WTC11 (cell line): ENCODE measurements at regions not wholly inside any gene's neighbourhood (a gene's known extent, or its start where the extent isn't known, plus 50 kb on each side); places are given as distances from the start of the nearest gene placed in this dataset.

ENCODE experiments used
- NFE2L1 ChIP-seq: sonication (generic); formaldehyde crosslinking; IDR thresholded peaks from 2 replicates; pipeline ENCODE4 v1.8.1; 2023; ENCODE audit warnings: missing genetic modification reagents
- TCF7 ChIP-seq: sonication (generic); formaldehyde crosslinking; IDR thresholded peaks from 2 replicates; pipeline ENCODE4 v1.8.0; 2022; ENCODE audit warnings: mild to moderate bottlenecking, low read depth, missing genetic modification reagents, moderate library complexity
- TF ChIP-seq, protein P1 (sequence below): fragments of 200-600 bp; IDR thresholded peaks from 2 replicates; pipeline ENCODE4 v1.8.0; 2022; ENCODE audit warnings: antibody characterized with exemption
- TF ChIP-seq, protein P2 (sequence below): fragments of 250-450 bp; sonication (Bioruptor Pico); conservative IDR thresholded peaks from 2 replicates; pipeline ENCODE4 v1.9.0; 2021; ENCODE audit warnings: mild to moderate bottlenecking

DNA sequence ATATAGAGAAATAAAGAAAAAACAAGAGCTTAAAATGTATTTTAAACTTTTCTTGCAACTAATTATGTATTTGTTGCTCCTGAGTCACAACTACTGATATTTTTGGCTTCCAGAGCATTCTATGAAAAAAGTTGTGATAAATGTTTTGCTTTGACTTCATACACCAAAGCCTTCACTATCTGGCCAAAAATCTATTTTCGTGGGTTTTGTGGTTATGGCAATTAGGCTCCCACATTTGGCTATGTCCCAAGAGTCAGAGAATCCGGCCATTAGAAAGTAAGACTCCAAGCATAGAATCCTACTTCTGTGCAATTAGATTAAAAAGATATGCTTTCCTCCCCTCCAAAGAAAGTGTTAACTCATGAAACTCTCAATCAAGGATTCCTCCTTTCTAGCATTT is 1456.1 kb upstream of the ACVR2A start:
- no peak for TF ChIP-seq NFE2L1 (CRISPR knock-in tag)
- TF ChIP-seq, protein P1, sequence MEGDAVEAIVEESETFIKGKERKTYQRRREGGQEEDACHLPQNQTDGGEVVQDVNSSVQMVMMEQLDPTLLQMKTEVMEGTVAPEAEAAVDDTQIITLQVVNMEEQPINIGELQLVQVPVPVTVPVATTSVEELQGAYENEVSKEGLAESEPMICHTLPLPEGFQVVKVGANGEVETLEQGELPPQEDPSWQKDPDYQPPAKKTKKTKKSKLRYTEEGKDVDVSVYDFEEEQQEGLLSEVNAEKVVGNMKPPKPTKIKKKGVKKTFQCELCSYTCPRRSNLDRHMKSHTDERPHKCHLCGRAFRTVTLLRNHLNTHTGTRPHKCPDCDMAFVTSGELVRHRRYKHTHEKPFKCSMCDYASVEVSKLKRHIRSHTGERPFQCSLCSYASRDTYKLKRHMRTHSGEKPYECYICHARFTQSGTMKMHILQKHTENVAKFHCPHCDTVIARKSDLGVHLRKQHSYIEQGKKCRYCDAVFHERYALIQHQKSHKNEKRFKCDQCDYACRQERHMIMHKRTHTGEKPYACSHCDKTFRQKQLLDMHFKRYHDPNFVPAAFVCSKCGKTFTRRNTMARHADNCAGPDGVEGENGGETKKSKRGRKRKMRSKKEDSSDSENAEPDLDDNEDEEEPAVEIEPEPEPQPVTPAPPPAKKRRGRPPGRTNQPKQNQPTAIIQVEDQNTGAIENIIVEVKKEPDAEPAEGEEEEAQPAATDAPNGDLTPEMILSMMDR, result no peak
- no peak for TF ChIP-seq TCF7 (CRISPR knock-in tag)
- TF ChIP-seq, protein P2, sequence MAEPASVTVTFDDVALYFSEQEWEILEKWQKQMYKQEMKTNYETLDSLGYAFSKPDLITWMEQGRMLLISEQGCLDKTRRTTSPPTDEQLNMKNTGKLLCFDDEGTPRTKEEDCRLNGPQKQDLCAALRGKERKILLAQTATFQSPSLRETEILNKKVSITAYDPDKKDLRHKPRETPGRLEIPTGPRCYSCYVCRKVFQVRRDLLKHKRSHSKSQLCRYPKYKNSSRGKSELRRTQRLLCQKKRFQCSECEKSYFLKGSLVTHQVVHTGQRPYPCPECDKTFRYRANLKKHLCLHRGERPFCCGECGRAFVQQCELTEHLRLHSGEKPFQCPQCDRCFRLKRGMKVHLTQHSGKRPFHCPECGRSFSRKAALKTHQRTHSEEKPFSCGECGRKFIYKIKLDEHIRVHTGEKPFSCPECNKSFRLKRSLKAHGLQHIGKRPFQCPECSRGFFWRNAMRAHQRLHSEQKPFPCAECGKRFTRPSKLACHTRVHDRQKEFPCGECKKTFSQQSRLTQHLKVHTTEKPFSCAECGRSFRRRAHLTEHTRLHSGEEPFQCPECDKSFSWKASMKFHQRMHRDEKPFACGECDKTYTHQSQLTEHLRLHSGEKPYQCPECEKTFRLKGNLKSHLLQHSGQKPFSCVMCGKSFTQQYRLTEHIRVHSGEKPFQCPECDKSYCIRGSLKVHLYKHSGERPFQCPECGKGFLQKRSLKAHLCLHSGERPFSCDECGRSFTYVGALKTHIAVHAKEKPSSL (CRISPR knock-in tag), result no peak
